RWPE1 (cell line): ENCODE measurements at regions not wholly inside any gene's neighbourhood (a gene's known extent, or its start where the extent isn't known, plus 50 kb on each side); places are given as distances from the start of the nearest gene placed in this dataset.
"Not testable (repeated sequence)": the region's sequence is repeated elsewhere in the genome, so short reads cannot be mapped to it uniquely, and the experiment has no call there.

Source experiments
- CTCF ChIA-PET: fragments of 350-600 bp; sonication (Branson Sonifier 250); formaldehyde crosslinking; extraction: SDS; loops from one replicate; lab custom pipeline; 2021; lab: Yijun Ruan, JAX
- POLR2A ChIA-PET: fragments of 400-600 bp; formaldehyde crosslinking; extraction: SDS; loops from one replicate; lab custom pipeline; 2020; ENCODE audit warnings: antibody characterized with exemption; ENCODE audit not compliant: low non-redundant PET; lab: Yijun Ruan, JAX
- DNase-seq: peaks from one replicate; pipeline ENCODE4 v3.0.0; 2012; ENCODE audit warnings: low spot score
- H3K27ac ChIP-seq: fragments of 450-650 bp; 2 replicates; pipeline ENCODE4 v1.5.1; 2017

DNA sequence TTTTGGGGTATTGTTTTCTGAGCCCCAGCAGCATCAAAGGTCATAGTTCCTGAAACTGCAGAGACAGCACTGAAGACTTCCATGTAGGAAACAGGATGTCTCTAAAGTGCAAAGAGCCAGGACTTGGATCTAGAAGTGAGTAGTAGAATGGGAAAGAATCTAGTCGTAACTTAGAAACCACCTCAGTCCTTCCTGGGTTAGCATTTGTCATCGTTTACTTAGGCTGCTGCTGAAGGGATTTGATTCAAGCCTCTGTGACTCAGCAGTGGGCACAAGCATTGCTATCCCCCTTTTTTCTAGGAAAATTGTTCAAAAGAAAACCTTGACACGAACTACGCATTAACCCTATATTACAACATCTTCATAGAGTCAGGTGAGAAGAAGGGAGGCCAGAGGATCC lies 109.1 kb downstream of the FAM72C start:
- DNase-seq, CTCF ChIA-PET, POLR2A ChIA-PET, H3K27ac ChIP-seq: not testable (repeated sequence)

DNA sequence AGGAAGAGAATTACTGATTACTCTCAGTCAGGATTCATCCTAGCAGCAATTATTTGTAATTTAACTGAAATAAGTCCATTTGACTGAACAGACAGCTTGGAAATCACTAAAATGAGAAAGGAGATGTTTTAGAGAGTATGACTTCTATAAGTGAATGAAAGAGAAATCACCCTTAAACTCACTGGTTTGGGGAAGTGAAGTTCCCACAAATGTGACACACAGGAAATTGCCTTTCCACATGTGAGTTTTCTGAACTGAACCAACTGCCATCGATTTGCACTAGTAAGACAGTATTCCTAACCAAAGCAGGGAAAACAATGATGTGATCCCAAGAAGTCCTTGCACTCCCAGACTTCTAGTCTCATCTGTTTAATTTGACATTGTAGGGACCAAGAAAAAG lies 110.5 kb downstream of the FAM72C start:
- CTCF ChIA-PET, DNase-seq, POLR2A ChIA-PET, H3K27ac ChIP-seq: not testable (repeated sequence)

DNA sequence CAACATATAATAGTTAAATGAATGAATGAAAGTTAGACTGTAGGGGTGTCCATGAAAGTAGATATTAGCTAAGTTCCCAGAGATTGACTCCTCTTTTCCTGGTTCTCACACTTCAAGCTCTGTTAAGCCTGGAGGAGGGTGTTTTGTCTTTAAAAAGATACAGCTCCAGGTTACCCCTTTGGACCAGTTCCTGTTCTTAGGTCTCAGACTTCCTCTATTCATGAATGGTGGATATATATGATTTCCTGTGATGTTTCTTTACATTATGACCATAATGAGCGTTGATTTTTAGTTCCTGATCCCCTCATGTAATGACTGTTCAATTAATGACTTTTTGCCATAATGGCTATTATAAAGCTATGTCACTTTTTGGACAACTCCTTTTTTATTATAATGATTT lies 115.9 kb downstream of the FAM72C start:
- POLR2A ChIA-PET, CTCF ChIA-PET, DNase-seq, H3K27ac ChIP-seq: not testable (repeated sequence)

DNA sequence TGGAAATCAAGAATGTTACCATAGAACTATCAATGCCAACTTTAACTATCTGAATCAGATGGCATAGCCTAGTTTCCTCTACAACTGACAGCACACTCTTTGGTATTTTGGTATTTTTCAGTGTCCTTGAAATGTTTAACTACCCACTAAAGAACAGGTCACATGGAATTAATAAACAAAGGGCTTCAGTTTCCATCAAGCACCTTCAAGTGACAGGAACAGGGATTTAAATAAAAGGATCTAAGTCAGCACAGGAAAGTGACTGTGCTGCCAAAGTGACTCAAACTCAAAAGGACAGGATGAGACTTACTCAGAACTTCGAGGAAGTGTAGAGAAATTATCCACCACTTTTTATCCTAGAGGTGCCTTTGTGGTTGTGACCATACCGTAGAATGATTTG lies 117.7 kb downstream of the FAM72C start:
- POLR2A ChIA-PET, CTCF ChIA-PET, DNase-seq, H3K27ac ChIP-seq: not testable (repeated sequence)

DNA sequence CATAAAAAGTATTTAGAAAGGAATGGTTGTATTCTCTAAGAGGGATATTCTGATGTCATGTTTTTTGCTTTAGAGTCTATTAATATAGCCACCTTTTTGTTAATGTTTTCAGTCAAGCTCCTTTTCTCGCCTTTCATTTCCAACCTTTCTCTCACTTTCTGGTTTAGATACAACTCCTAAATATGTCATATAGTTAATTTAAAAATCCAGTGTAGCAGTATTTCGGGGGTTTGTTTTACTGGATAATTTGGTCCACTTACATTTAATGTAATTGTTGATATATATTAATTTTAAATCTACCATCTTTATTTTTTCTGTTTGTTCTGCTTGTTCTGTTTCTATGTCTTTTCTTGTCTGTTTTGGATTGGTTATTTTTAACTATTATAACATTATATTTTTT lies 121.1 kb downstream of the FAM72C start:
- POLR2A ChIA-PET, H3K27ac ChIP-seq, CTCF ChIA-PET, DNase-seq: not testable (repeated sequence)

DNA sequence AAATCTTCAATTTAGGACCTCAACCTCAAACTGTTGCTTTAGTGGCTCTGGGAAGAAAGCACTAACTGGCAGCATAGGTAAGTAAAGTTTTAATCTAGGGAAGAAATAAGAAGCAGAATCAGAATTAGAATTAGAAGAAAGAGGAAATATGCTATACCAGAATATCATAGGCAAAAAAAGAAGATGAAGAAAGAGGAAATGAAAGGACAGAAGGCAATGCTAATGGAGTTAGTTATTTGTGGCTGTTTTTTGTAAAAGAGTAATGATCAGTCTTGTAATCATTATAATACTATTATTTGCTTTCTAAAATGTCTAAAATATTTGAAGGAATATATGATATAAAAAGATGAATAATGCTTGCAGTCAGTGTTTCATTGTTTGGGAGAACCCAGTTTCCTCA lies 122.9 kb downstream of the FAM72C start:
- POLR2A ChIA-PET, H3K27ac ChIP-seq, CTCF ChIA-PET, DNase-seq: not testable (repeated sequence)

DNA sequence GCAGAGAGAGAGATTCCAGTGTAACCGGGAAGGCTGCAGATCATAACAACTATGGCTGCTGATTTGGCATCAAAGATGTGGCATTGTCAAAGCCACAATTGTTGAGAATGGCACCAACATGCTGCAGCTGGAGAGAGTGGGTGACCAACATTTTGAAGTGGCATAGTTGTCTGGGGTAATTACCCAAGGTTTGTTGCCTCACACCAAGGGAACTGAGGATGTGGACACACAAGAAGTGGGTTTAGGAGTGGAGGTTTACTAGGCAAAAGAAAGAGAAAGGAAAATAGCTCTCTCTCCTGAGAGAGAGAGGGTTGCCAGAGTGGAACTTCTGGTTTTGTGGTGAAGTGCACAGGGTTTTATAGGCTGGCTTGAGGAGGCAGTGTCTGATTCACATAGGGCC lies 126.6 kb downstream of the FAM72C start:
- DNase-seq, POLR2A ChIA-PET, H3K27ac ChIP-seq, CTCF ChIA-PET: not testable (repeated sequence)

DNA sequence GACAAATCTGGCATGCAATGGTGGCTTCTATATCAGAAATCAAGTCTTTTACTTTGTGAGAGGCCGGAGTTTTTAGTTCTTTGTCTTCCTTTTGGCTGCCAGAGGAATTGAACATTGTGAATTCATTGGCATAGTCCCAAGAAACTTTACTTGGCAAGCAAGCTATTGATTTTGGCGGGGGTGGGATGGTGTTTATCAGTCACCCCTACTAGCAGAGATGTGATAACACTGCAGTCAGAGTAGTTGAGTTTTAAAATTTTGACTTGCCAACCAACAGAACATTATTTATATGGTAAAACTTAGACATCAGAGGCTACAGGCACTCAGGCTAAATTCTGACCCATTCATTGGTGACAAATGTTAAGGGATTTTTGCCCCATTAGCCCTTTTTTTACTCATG lies 129.7 kb downstream of the FAM72C start:
- H3K27ac ChIP-seq, CTCF ChIA-PET, DNase-seq, POLR2A ChIA-PET: not testable (repeated sequence)

DNA sequence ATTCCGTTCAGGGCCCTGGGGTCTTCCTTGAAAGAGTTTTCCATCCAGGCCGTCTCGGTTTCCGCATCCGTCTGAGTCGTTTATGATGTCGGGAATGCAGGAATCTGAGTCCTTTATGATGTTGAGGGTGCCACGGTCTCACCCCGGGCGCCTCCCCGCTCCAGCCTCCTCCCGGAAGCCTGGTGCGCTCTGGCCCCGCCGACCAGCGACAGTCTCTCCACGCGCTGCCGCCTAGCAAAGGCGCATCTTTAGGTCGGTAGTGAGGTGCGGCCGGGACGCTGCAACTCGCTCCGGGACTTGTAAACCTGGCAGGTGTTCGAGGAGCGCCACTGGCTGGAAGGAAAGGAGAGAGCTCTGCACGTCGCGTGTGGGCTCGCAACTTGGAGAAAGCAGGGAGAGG lies 132.6 kb downstream of the FAM72C start:
- CTCF ChIA-PET, POLR2A ChIA-PET: not testable (repeated sequence)

DNA sequence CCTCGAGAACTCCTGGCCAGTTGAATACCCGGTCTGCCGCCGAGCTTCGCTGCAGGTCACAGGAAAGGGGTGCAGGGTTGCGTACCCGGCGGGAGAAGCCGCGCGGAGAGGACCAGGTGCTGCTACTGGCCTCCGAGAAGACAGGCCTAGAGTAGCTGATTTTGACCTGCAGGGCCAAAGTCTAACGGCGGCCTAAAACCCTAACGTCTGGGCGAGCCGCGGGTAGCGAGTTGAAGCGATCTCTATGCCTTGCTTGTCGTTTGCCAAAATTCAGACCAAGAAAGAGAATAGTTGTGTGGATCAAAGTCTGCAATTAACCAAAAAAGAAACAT lies 133.2 kb downstream of the FAM72C start:
- POLR2A ChIA-PET, CTCF ChIA-PET, DNase-seq, H3K27ac ChIP-seq: not testable (repeated sequence)

More for the DNA sequence above, 132.6 kb downstream of the FAM72C start:
- DNase-seq, H3K27ac ChIP-seq: not testable (repeated sequence)

DNA sequence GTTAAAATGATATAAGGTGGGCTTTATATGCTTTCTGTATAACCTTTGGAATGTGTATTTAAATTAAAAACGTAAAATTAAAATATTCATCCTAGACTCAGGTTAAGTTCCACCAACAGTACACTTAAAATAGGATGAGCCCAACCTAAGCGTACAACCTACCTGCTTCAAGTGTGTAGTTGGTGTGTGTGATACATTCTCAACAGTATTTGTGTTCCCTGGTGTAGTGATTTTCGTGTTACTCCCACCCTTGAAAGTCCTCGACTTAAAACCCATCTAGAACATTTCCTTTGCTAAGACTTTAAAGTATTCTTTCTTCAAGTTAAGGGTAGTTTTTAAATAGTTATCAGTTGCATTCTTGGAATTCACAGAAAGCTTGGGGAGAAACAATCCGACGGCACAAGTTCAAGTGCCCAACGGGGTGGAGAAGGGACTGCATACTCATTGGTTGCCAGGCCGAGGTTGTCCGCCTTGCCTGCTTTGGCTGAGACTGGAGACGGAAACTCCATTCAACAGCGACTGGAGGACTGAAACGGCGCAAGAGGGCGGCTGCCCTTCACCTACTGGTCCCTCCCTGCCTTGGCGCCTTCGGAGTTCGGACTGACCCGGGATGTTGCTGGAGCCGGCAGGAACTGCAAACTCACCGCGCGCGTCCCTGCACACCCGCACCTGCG lies 133.7 kb downstream of the FAM72C start:
- H3K27ac ChIP-seq, CTCF ChIA-PET, POLR2A ChIA-PET: not testable (repeated sequence)

DNA sequence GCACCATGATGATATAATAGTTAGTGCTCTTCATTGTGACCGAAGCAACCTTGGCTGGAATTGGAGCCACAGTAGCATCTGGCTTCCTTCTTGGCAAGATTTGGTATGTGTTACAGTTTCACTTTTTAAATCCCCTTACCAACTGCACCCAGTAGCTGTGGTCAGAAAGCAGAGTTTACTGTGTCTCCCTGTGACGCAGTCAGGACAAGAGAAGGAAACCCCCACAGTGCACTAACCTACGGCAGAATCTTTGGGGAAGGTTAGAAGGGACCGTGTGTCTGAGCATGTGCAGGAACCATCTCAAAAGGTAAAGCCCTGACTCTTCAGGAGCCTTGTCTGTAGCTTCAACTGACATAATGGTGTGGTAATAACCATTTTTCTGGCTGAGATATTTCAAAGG lies 138.4 kb downstream of the FAM72C start:
- POLR2A ChIA-PET, CTCF ChIA-PET: not testable (repeated sequence)

More for the DNA sequence above, 133.7 kb downstream of the FAM72C start:
- DNase-seq, result not testable (repeated sequence)

DNA sequence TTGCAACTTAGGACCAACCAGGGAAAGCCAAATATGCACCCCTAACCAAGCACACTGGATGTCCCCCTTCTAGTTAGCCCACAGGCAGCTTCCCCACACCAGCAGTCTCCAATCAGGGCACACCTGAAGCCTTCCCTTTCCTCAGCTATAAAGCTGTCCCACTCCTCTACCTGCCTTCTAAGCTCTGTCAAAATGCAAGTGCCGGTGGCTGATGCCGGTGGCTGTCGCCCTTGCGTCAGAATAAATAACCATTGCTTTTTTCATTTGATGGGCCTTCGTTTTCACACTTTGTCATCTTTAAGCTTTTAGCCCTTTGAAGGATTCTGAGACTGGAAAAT lies 139.4 kb downstream of the FAM72C start:
- CTCF ChIA-PET, POLR2A ChIA-PET, H3K27ac ChIP-seq, DNase-seq: not testable (repeated sequence)

More for the DNA sequence above, 138.4 kb downstream of the FAM72C start:
- H3K27ac ChIP-seq, DNase-seq: not testable (repeated sequence)

DNA sequence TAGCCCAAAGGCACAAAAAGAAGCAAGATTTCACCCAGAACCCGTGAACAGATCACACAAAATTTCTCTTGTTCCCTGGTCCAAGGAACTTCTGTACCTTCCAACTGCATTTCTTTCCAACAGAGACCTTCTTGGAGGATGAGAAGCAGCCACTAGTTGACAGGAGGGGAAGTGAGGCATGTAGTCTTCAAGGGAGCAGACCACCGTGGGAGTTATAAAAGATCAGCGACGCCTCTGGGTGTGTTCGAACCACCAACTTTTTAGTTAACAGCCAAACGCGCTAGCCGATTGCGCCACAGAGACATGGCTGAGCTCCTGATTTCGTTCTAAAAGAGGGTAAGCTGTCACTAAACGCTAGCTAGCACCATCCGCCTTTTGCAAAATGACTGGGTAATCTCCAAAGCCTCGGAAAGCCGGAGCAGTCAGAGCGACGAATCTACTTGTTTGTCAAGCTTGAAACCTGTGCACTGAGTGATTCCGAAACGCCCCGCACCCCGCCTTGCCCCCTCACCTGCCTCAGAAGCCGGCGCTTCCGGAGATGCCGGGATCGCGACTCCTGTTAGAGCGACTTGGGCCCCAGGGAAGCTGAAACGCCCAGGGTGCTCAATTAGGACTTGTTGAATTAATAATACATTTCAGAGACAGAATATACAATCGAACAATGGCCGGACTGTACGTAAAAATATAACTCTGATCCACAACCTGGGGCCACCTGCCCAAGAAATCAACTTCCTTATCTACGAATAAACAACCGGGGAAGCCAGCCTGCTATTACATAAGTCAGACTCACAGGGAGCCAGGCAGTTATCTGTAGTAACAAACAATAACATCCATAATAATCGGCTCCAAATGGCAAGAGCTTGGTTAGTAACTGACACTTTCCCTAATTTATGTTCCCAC lies 140.1 kb downstream of the FAM72C start:
- CTCF ChIA-PET, result not testable (repeated sequence)

DNA sequence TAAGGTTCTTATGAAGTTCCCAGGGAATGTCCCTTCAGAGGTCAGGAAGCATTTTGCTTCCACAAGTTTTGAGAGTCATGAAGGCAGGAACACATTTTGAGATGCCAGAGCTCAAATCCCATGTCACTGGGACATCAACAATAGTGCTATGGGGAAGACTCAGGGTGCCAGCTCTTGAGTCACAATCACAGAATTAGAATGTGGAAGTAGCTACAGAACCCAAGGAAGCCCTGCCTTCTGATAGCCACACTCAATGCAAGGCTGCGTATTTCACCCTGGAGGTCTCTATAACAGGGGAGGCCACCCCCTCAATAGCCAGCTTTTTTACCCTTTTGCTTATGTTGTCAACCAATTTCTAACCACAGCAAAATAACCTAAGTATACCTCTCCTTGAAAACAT lies 145.6 kb downstream of the FAM72C start:
- CTCF ChIA-PET, DNase-seq, POLR2A ChIA-PET, H3K27ac ChIP-seq: not testable (repeated sequence)

More for the DNA sequence above, 140.1 kb downstream of the FAM72C start:
- DNase-seq, H3K27ac ChIP-seq, POLR2A ChIA-PET: not testable (repeated sequence)

DNA sequence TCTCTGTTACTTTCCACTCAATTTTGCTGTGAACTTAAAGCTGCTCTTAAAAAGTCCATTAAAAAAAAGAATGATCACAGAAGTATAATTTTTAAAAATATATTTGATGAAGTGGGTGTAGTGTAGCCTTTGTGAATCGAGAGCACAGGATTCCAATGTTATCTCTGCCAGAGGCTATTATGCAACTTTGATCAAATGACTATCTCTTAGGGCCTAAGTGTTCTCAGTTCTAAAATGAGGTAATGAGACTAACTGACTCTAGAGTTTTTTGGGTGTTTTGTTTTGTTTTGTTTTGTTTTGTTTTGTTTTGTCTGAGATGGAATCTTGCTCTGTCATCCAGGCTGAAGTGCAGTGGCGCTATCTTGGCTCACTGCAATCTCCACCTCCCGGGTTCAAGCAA lies 147.5 kb downstream of the FAM72C start:
- POLR2A ChIA-PET, H3K27ac ChIP-seq, DNase-seq, CTCF ChIA-PET: not testable (repeated sequence)

DNA sequence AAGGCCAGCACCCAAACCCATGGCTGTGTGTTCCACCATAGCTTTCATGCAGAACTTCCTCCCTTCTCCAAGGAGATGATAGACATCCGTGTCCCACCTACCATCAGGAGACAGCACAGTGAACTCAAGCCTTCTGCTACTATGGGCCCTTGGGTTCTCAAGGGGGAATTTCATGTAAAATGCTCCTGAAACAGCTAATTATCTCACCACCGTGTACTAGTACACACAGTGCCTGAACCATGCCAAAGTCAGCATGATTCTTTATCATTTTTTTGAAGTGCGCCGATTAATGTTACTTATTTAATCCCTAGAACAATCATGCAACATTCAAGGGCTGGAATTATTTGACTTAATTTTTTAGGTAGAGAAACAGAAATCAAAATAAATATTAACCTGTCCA lies 151.7 kb downstream of the FAM72C start:
- CTCF ChIA-PET, DNase-seq, POLR2A ChIA-PET, H3K27ac ChIP-seq: not testable (repeated sequence)

DNA sequence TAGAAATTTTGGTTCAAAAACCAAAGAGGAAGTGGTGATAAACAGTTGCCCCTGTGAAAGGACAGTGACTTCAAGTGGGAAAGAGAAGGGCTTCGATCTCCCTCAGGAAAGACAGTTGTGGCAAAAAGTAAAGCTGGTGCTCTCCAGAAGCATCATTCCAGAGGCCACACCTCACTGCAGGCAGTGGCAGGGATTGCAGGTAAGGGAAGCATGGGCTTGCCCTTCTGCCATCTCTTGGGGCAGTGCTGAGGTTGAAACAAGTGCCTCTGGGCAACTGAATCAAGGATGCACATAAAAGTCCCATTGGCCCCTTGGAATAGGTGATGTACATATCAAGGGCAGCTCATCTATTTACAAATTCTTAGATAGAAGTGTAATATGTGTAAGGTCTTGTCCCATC lies 155.4 kb downstream of the FAM72C start:
- H3K27ac ChIP-seq, DNase-seq, POLR2A ChIA-PET, CTCF ChIA-PET: not testable (repeated sequence)
